Uterus (tissue), 3 donors: ENCODE measurements at regions not wholly inside any gene's neighbourhood (a gene's known extent, or its start where the extent isn't known, plus 50 kb on each side); places are given as distances from the start of the nearest gene placed in this dataset.

Experiments
- DNase-seq, 2 donors: peaks; one replicate each; pipeline ENCODE4 v3.0.0-alpha.2; 2019 to 2020
- H3K27ac ChIP-seq, 2 donors: fragments of 200-600 bp; sonication (generic); 1 replicate in 1 of 2; 2 replicates in 1 of 2; pipeline ENCODE4 v1.5.1; 2016 to 2018
- H3K27me3 ChIP-seq, 2 donors: fragments of 200-600 bp; sonication (generic); one replicate each; pipeline ENCODE4 v1.5.1; 2018 to 2019; ENCODE audit warnings: control low read depth in 1 of 2
- H3K36me3 ChIP-seq, 2 donors: fragments of 200-600 bp; sonication (generic); one replicate each; pipeline ENCODE4 v1.5.1; 2019; ENCODE audit warnings: control low read depth in 1 of 2
- H3K4me1 ChIP-seq, 2 donors: fragments of 200-600 bp; sonication (generic); one replicate each; pipeline ENCODE4 v1.5.1; 2018 to 2019; ENCODE audit warnings: control low read depth in 1 of 2
- H3K4me3 ChIP-seq, 2 donors: fragments of 200-600 bp; sonication (generic); 1 replicate in 1 of 2; 2 replicates in 1 of 2; pipeline ENCODE4 v1.5.1; 2018 to 2019; ENCODE audit warnings: mild to moderate bottlenecking in 1 of 2
- H3K9me3 ChIP-seq, 2 donors: fragments of 200-600 bp; sonication (generic); one replicate each; pipeline ENCODE4 v1.5.1; 2019; ENCODE audit warnings: control low read depth in 1 of 2
- POLR2A ChIP-seq, 2 donors: fragments of 450-650 bp; IDR thresholded peaks; one replicate each; pipeline ENCODE4 v1.6.1; 2016; ENCODE audit warnings: antibody characterized with exemption in 2 of 2, mild to moderate bottlenecking in 1 of 2, moderate library complexity in 1 of 2
- intact Hi-C: fragments of 100-400 bp; cut with DNase I; formaldehyde crosslinking; loops from one replicate; pipeline ENCODE4 v1.15.1; 2023; ENCODE audit warnings: low total_unique reads
- TF ChIP-seq, protein P1 (sequence below), 4 experiments: fragments of 200-600 bp in 2 of 4; fragments of 450-650 bp in 2 of 4; sonication (generic) in 2 of 4; IDR thresholded peaks; one replicate each; pipeline ENCODE4 v1.5.1; 2016 to 2019; ENCODE audit warnings: antibody characterized with exemption in 4 of 4, mild to moderate bottlenecking in 2 of 4, moderate library complexity in 1 of 4
- donor health status: DM: yes; HTN: yes; CAD: no.

DNA sequence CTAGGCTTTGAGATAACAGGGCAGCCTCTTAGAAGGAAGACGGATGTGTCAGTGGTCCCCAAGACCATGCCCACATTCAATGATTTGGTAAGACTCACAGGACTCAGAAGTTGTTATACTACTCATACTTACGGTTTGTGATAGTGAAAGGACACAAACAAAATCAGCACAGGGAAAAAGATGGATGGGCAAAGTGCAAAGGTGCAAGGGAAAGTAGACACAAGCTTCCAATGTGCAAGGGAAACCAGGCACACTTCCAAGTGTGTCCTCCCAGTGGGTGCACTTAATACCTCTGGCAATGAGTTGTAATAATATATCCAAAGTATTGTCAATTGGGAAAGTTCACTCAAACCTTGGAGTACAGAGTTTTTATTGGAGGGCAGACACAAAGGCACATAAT, 53.8 kb upstream of the VCX start:
- intact Hi-C loops: no loop called here
- H3K27ac ChIP-seq: no peak overlapping the region
- no peak overlapping the region for H3K4me3 ChIP-seq
- no peaks in the 10 kb centered on the region for H3K9me3 ChIP-seq
- no peaks in the 10 kb centered on the region for H3K36me3 ChIP-seq
- no peaks in the 10 kb centered on the region for H3K4me1 ChIP-seq
- TF ChIP-seq POLR2A (IDR thresholded peaks at IDR 0.05): no peak
- TF ChIP-seq, protein P1, sequence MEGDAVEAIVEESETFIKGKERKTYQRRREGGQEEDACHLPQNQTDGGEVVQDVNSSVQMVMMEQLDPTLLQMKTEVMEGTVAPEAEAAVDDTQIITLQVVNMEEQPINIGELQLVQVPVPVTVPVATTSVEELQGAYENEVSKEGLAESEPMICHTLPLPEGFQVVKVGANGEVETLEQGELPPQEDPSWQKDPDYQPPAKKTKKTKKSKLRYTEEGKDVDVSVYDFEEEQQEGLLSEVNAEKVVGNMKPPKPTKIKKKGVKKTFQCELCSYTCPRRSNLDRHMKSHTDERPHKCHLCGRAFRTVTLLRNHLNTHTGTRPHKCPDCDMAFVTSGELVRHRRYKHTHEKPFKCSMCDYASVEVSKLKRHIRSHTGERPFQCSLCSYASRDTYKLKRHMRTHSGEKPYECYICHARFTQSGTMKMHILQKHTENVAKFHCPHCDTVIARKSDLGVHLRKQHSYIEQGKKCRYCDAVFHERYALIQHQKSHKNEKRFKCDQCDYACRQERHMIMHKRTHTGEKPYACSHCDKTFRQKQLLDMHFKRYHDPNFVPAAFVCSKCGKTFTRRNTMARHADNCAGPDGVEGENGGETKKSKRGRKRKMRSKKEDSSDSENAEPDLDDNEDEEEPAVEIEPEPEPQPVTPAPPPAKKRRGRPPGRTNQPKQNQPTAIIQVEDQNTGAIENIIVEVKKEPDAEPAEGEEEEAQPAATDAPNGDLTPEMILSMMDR (IDR thresholded peaks at IDR 0.05): no peak
- DNase-seq: no peak
- no peaks in the 10 kb centered on the region for H3K27me3 ChIP-seq

DNA sequence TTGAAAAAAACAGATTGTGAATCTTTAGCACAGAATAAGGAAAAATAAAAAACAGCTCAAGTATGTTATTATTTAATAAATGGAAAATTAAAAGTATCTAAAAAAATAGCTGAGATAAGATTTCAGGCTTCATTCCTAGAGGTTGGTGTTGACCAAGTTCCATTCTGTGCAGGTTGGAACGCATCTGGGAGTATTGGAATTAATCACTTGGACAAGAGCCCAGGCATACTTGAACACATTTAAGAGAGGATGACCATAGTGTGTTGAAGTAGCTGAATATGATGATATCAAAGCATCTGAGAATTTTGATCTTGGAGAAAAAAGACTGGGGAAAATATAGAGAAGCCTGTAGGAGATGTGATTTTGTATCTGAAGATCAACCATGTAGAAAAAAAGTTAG, 54.6 kb upstream of the VCX start:
- H3K4me1 ChIP-seq: no peaks in the 10 kb centered on the region
- no peak overlapping the region for H3K27ac ChIP-seq
- TF ChIP-seq, protein P1 (IDR thresholded peaks at IDR 0.05): no peak
- no peak for TF ChIP-seq POLR2A (IDR thresholded peaks at IDR 0.05)
- H3K9me3 ChIP-seq: no peaks in the 10 kb centered on the region
- intact Hi-C loops: no loop called here
- H3K4me3 ChIP-seq: no peak overlapping the region
- no peaks in the 10 kb centered on the region for H3K36me3 ChIP-seq
- DNase-seq: no peak
- H3K27me3 ChIP-seq: no peaks in the 10 kb centered on the region

DNA sequence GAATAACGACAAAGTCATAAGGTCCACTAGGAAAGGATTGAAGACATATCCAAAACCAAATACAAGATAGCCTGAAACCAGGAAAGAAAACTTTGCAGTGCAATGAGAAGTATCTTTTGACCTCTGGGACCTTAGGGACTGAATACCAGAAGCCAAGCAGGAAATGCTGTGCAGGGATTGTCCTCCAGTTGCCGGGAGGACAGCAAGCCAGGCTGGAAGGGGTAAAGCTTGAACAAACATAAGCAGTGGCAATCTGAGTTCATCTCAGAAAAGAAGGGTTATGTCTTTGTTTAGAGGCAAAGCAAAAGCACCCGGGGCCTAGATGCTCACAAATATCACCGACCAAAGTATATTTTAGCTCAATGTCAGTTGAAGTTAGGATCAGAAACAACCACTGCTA, 55.3 kb upstream of the VCX start:
- no peak for TF ChIP-seq POLR2A (IDR thresholded peaks at IDR 0.05)
- Histone ChIP-seq H3K27ac (no peak overlapping the region), H3K36me3 (no peaks in the 10 kb centered on the region), H3K4me1 (no peaks in the 10 kb centered on the region), H3K4me3 (no peak overlapping the region), H3K27me3 (no peaks in the 10 kb centered on the region), H3K9me3 (no peaks in the 10 kb centered on the region)
- intact Hi-C loops: no loop called here
- DNase-seq: no peak

DNA sequence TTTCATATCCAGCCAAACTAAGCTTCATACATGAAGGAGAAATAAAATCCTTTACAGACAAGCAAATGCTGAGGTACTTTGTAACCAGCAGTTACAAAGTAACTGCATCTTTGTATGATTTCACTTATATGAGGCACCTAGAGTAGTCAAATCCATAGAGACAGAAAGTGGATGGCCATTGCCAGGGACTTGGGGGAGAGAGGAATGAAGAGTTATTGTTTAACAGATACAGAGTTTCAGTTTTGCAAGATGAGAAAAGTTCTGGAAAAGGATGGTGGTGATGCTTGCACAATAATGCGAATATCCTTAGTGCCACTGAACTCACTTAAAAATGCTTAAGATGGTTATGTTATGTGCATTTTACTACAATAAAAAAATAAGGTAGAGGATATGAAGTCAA, 58.4 kb upstream of the VCX start:
- TF ChIP-seq, protein P1 (IDR thresholded peaks at IDR 0.05): no peak

DNA sequence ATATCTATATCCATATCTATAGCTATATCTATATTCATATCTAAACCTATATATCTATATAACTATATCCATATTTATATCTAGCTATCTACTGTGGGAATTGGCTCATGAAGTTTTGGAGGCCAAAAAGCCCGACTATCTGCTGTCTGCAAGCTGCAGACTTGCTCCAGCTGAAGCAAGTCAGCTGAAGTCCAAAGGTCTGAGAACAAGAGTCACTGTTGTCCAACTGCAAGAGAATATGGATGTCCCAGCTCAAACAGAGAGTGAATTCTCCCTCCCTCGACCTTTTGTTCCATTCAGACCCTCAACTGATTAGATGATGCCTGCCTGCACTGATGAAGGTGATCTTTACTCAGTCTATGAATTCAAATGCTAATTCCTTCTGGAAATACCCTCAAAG, 63.3 kb upstream of the VCX start:
- no peak overlapping the region for H3K4me3 ChIP-seq
- TF ChIP-seq, protein P1 (IDR thresholded peaks at IDR 0.05): no peak
- TF ChIP-seq POLR2A (IDR thresholded peaks at IDR 0.05): no peak
- H3K27me3 ChIP-seq: no peaks in the 10 kb centered on the region
- H3K9me3 ChIP-seq: no peaks in the 10 kb centered on the region
- intact Hi-C loops: no loop called here
- no peaks in the 10 kb centered on the region for H3K36me3 ChIP-seq
- no peak for DNase-seq
- no peaks in the 10 kb centered on the region for H3K4me1 ChIP-seq
- H3K27ac ChIP-seq: no peak overlapping the region

More for the DNA sequence above, 58.4 kb upstream of the VCX start:
- Histone ChIP-seq H3K4me3 (no peak overlapping the region), H3K4me1 (no peaks in the 10 kb centered on the region), H3K27me3 (no peaks in the 10 kb centered on the region), H3K9me3 (no peaks in the 10 kb centered on the region), H3K36me3 (no peaks in the 10 kb centered on the region), H3K27ac (no peak overlapping the region)
- no peak for DNase-seq
- intact Hi-C loops: no loop called here

DNA sequence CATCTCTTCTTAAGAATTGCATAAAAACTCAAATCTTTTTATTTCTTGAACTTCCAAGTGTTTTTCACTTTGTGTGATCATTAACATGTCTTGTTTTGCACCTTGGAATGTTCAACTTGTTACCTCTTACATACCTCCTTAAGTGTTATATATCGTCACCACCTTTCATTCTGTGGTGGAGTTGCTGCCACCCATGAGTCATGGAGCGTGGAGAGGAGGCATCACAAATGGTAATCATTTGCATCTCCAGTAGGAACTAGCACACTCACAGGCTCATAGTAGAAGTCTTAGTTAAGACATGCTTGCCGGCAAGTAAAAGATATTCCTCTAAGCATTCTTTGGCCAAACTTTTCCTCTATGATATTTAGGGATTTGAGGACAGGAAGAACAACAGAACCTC, 67.0 kb upstream of the VCX start:
- H3K36me3 ChIP-seq: no peaks in the 10 kb centered on the region
- no peak overlapping the region for H3K4me3 ChIP-seq
- H3K4me1 ChIP-seq: no peaks in the 10 kb centered on the region
- no peak for DNase-seq
- H3K27me3 ChIP-seq: no peaks in the 10 kb centered on the region
- intact Hi-C loops: no loop called here
- TF ChIP-seq, protein P1 (IDR thresholded peaks at IDR 0.05): no peak
- no peak for TF ChIP-seq POLR2A (IDR thresholded peaks at IDR 0.05)
- H3K27ac ChIP-seq: no peak overlapping the region
- H3K9me3 ChIP-seq: no peaks in the 10 kb centered on the region
